Vagina (tissue), 2 donors: ENCODE measurements at regions not wholly inside any gene's neighbourhood (a gene's known extent, or its start where the extent isn't known, plus 50 kb on each side); places are given as distances from the start of the nearest gene placed in this dataset.

Source experiments
- DNase-seq, 2 donors: peaks; one replicate each; pipeline ENCODE4 v3.0.0-alpha.2; 2017; ENCODE audit errors: extremely low spot score in 2 of 2
- H3K27ac ChIP-seq: fragments of 200-600 bp; sonication (generic); one replicate; pipeline ENCODE4 v1.5.1; 2019
- H3K27me3 ChIP-seq: fragments of 200-600 bp; sonication (generic); one replicate; pipeline ENCODE4 v1.5.1; 2019
- H3K36me3 ChIP-seq, 2 donors: fragments of 200-600 bp; sonication (generic); one replicate each; pipeline ENCODE4 v1.5.1; 2017 to 2019
- H3K4me1 ChIP-seq: fragments of 200-600 bp; sonication (generic); one replicate; pipeline ENCODE4 v1.5.1; 2019
- H3K4me3 ChIP-seq, 2 donors: fragments of 200-600 bp; sonication (generic); 1 replicate in 1 of 2; 2 replicates in 1 of 2; pipeline ENCODE4 v1.5.1; 2016 to 2019
- H3K9me3 ChIP-seq: fragments of 200-600 bp; sonication (generic); one replicate; pipeline ENCODE4 v1.5.1; 2019
- POLR2A ChIP-seq, 2 donors: fragments of 450-650 bp; IDR thresholded peaks; one replicate each; pipeline ENCODE4 v1.6.1; 2017; ENCODE audit warnings: antibody characterized with exemption in 2 of 2, mild to moderate bottlenecking in 2 of 2, moderate library complexity in 2 of 2
- POLR2AphosphoS5 ChIP-seq, 2 donors: sonication (generic); formaldehyde crosslinking; IDR thresholded peaks; one replicate each; pipeline ENCODE4 v1.9.0; 2017; ENCODE audit warnings: antibody characterized with exemption in 2 of 2, mild to moderate bottlenecking in 2 of 2, low read depth in 1 of 2; ENCODE audit not compliant: insufficient read depth in 1 of 2
- intact Hi-C: fragments of 100-400 bp; cut with DNase I; formaldehyde crosslinking; loops from one replicate; pipeline ENCODE4 v1.15.1; 2023
- TF ChIP-seq, protein P1 (sequence below), 3 experiments: fragments of 450-650 bp in 2 of 3; fragments of 200-600 bp in 1 of 3; sonication (generic) in 1 of 3; IDR thresholded peaks; one replicate each; pipeline ENCODE4 v1.5.1; 2017 to 2019; ENCODE audit warnings: antibody characterized with exemption in 3 of 3, mild to moderate bottlenecking in 2 of 3, moderate library complexity in 2 of 3

GRCh38 chr5:121763665-121764064, 88.0 kb upstream of the FTMT start:
- intact Hi-C loops = no loop called here
- no peak overlapping the region for H3K4me3 ChIP-seq
- H3K27me3 ChIP-seq = no peaks in the 10 kb centered on the region
- no peaks in the 10 kb centered on the region for H3K4me1 ChIP-seq
- H3K27ac ChIP-seq = no peak overlapping the region
- no peak for DNase-seq
- TF ChIP-seq POLR2AphosphoS5 (IDR thresholded peaks at IDR 0.05; ENCODE audit: insufficient read depth in 1 of 2, low read depth in 1 of 2) (no peak), POLR2A (IDR thresholded peaks at IDR 0.05) (no peak)
- TF ChIP-seq, protein P1, sequence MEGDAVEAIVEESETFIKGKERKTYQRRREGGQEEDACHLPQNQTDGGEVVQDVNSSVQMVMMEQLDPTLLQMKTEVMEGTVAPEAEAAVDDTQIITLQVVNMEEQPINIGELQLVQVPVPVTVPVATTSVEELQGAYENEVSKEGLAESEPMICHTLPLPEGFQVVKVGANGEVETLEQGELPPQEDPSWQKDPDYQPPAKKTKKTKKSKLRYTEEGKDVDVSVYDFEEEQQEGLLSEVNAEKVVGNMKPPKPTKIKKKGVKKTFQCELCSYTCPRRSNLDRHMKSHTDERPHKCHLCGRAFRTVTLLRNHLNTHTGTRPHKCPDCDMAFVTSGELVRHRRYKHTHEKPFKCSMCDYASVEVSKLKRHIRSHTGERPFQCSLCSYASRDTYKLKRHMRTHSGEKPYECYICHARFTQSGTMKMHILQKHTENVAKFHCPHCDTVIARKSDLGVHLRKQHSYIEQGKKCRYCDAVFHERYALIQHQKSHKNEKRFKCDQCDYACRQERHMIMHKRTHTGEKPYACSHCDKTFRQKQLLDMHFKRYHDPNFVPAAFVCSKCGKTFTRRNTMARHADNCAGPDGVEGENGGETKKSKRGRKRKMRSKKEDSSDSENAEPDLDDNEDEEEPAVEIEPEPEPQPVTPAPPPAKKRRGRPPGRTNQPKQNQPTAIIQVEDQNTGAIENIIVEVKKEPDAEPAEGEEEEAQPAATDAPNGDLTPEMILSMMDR (IDR thresholded peaks at IDR 0.05) = no peak
- H3K9me3 ChIP-seq = no peaks in the 10 kb centered on the region
- H3K36me3 ChIP-seq = no peaks in the 10 kb centered on the region

DNA sequence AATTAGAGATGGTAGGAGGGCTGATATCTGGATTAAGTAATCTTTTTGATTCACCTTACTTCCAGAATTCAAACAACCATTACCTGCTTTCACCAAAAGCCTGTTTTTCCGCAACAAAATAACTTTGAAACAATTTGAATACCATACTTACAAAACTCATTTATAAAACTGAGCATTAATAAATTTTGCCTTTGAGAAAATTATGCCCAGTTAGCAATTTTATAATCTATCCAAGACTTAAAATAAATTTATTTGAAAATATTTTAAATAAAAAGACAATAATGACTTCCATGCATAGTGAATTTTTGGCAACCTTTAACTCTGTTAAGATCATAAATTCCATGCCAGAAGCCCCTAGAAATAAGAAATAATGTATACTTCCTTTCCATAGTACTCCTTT, 71.3 kb upstream of the FTMT start:
- no peak overlapping the region for H3K4me3 ChIP-seq
- H3K27me3 ChIP-seq = no peaks in the 10 kb centered on the region
- no peaks in the 10 kb centered on the region for H3K9me3 ChIP-seq
- no peak for TF ChIP-seq POLR2A (IDR thresholded peaks at IDR 0.05)
- no peak for TF ChIP-seq POLR2AphosphoS5 (IDR thresholded peaks at IDR 0.05; ENCODE audit: insufficient read depth in 1 of 2, low read depth in 1 of 2)
- TF ChIP-seq, protein P1 (IDR thresholded peaks at IDR 0.05) = no peak
- no peaks in the 10 kb centered on the region for H3K36me3 ChIP-seq
- no peaks in the 10 kb centered on the region for H3K4me1 ChIP-seq
- no peak for DNase-seq
- intact Hi-C loops = no loop called here
- no peak overlapping the region for H3K27ac ChIP-seq

DNA sequence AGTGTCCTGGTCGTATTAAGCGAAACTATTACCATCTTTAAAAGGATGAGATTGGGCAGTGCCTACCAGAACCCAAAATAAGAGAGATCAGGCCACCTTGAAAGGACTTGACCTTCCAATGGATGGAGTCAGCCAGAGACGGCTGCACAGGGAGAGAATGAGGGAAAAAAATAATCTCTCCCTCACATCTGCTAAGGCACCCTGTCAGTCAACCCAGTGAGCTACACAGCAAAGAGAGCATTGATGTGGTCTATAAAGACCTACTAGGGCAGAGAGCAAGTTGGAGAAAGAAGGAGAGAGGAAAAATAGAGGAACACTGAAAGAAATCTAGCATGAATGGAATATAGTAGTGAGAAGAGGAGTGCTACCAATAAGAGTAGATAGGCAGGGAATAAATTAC, 68.0 kb upstream of the FTMT start:
- no peaks in the 10 kb centered on the region for H3K36me3 ChIP-seq
- H3K27me3 ChIP-seq = no peaks in the 10 kb centered on the region
- no peaks in the 10 kb centered on the region for H3K9me3 ChIP-seq
- no peaks in the 10 kb centered on the region for H3K4me1 ChIP-seq
- intact Hi-C loops = no loop called here
- H3K27ac ChIP-seq = no peak overlapping the region
- DNase-seq = no peak
- TF ChIP-seq, protein P1 (IDR thresholded peaks at IDR 0.05) = no peak
- TF ChIP-seq POLR2AphosphoS5 (IDR thresholded peaks at IDR 0.05; ENCODE audit: insufficient read depth in 1 of 2, low read depth in 1 of 2) (no peak), POLR2A (IDR thresholded peaks at IDR 0.05) (no peak)
- no peak overlapping the region for H3K4me3 ChIP-seq

- H3K27ac ChIP-seq = no peak overlapping the region
- no peaks in the 10 kb centered on the region for H3K27me3 ChIP-seq
- intact Hi-C loops = no loop called here
- no peaks in the 10 kb centered on the region for H3K36me3 ChIP-seq
- no peak for DNase-seq
- no peak overlapping the region for H3K4me3 ChIP-seq
- no peaks in the 10 kb centered on the region for H3K9me3 ChIP-seq
- H3K4me1 ChIP-seq = no peaks in the 10 kb centered on the region
- no peak for TF ChIP-seq POLR2A (IDR thresholded peaks at IDR 0.05)
- TF ChIP-seq, protein P1 (IDR thresholded peaks at IDR 0.05) = no peak
- TF ChIP-seq POLR2AphosphoS5 (IDR thresholded peaks at IDR 0.05; ENCODE audit: insufficient read depth in 1 of 2, low read depth in 1 of 2) = no peak
These were observed 57.9 kb upstream of the FTMT start for GRCh38 chr5:121793791-121794190.

DNA sequence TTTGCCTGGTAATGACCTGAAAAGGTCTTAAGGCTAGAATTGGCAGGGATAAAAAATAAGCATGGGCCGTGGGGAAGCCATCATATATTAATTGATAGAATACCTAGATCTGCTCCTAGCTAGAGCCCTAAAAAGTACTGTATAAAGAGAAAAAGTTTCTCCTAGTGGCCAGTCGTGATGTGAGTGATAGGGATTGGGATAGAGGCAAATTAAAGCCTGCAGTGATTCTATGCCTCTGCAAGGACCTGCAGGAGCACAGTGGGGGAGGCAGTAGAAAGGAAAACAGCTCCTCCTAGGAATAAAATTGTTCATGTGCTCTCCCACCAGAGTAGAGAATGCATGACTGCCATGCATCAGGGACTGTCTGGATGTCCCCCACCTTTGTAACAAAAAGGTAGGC, 56.2 kb upstream of the FTMT start:
- no peak for TF ChIP-seq POLR2AphosphoS5 (IDR thresholded peaks at IDR 0.05; ENCODE audit: insufficient read depth in 1 of 2, low read depth in 1 of 2)
- no peak for TF ChIP-seq POLR2A (IDR thresholded peaks at IDR 0.05)
- TF ChIP-seq, protein P1 (IDR thresholded peaks at IDR 0.05) = no peak
- DNase-seq = no peak
- no peak overlapping the region for H3K4me3 ChIP-seq
- no peaks in the 10 kb centered on the region for H3K9me3 ChIP-seq
- intact Hi-C loops = no loop called here
- H3K36me3 ChIP-seq = no peaks in the 10 kb centered on the region
- H3K27ac ChIP-seq = no peak overlapping the region
- no peaks in the 10 kb centered on the region for H3K4me1 ChIP-seq
- H3K27me3 ChIP-seq = no peaks in the 10 kb centered on the region
